Calu3 (cell line): ENCODE measurements at regions not wholly inside any gene's neighbourhood (a gene's known extent, or its start where the extent isn't known, plus 50 kb on each side); places are given as distances from the start of the nearest gene placed in this dataset.

Source experiments
- BruUV-seq: library from RNA; stranded (reverse); fragments of 400-500 nt; replicated peaks from 2 replicates; lab custom pipeline; 2021; lab: Mats Ljungman, UMichigan
- CTCF ChIA-PET: fragments of 300-600 bp; sonication (Branson Sonifier 250); formaldehyde crosslinking; loops from one replicate; lab custom pipeline; 2022; ENCODE audit warnings: antibody characterized with exemption; lab: Charles Lee
- DNase-seq: peaks from one replicate; pipeline ENCODE4 v3.0.0; 2022
- H3K27ac Mint-ChIP-seq: one replicate; pipeline ENCODE4 v1.8.0; 2022; ENCODE audit warnings: mixed read lengths; ENCODE audit not compliant: unreplicated experiment
- H3K27me3 Mint-ChIP-seq: one replicate; pipeline ENCODE4 v1.8.0; 2022; ENCODE audit warnings: mixed read lengths; ENCODE audit not compliant: unreplicated experiment
- H3K36me3 Mint-ChIP-seq: one replicate; pipeline ENCODE4 v1.8.0; 2022; ENCODE audit warnings: mild to moderate bottlenecking, moderate library complexity, mixed read lengths; ENCODE audit not compliant: insufficient read depth, unreplicated experiment
- H3K4me1 Mint-ChIP-seq: one replicate; pipeline ENCODE4 v1.8.0; 2022; ENCODE audit warnings: mild to moderate bottlenecking, low read depth, mixed read lengths; ENCODE audit not compliant: unreplicated experiment
- H3K4me3 Mint-ChIP-seq: one replicate; pipeline ENCODE4 v1.8.0; 2022; ENCODE audit warnings: mild to moderate bottlenecking, low read depth, moderate library complexity, mixed read lengths; ENCODE audit not compliant: unreplicated experiment
- H3K9me3 Mint-ChIP-seq: one replicate; pipeline ENCODE4 v1.8.0; 2022; ENCODE audit warnings: low read depth, mixed read lengths; ENCODE audit not compliant: unreplicated experiment
- CTCF ChIP-seq: fragments of 200-600 bp; IDR thresholded peaks from one replicate; pipeline ENCODE4 v1.8.0; 2022; ENCODE audit warnings: antibody characterized with exemption; ENCODE audit not compliant: unreplicated experiment
- intact Hi-C: fragments of 100-400 bp; cut with micrococcal nuclease; formaldehyde crosslinking; loops from one replicate; pipeline ENCODE4 v1.10.0; 2022; ENCODE audit not compliant: unreplicated experiment

- H3K27me3 Mint-ChIP-seq: peaks cover 33% of the 10 kb centered on the region
- H3K4me1 Mint-ChIP-seq: no peaks in the 10 kb centered on the region
- no peaks in the 10 kb centered on the region for H3K9me3 Mint-ChIP-seq
- no TSS peak for BruUV-seq
- intact Hi-C loops: no loop called here
- H3K4me3 Mint-ChIP-seq: no peak overlapping the region
- H3K36me3 Mint-ChIP-seq: no peaks in the 10 kb centered on the region
- H3K27ac Mint-ChIP-seq: no peak overlapping the region
- CTCF ChIA-PET: no interaction called here
- no peak for TF ChIP-seq CTCF
- no peak for DNase-seq
These were observed 521.4 kb upstream of the CAMK1G start for GRCh38 chr1:209062081-209062620.

GRCh38 chr1:209062863-209063262 lies 520.7 kb upstream of the CAMK1G start:
- no TSS peak for BruUV-seq
- Mint-ChIP-seq H3K27me3 (peaks cover 35% of the 10 kb centered on the region), H3K4me1 (no peaks in the 10 kb centered on the region), H3K9me3 (no peaks in the 10 kb centered on the region), H3K4me3 (no peak overlapping the region), H3K27ac (no peak overlapping the region), H3K36me3 (no peaks in the 10 kb centered on the region)
- intact Hi-C loops: no loop called here
- DNase-seq: no peak
- CTCF ChIA-PET: no interaction called here
- no peak for TF ChIP-seq CTCF

DNA sequence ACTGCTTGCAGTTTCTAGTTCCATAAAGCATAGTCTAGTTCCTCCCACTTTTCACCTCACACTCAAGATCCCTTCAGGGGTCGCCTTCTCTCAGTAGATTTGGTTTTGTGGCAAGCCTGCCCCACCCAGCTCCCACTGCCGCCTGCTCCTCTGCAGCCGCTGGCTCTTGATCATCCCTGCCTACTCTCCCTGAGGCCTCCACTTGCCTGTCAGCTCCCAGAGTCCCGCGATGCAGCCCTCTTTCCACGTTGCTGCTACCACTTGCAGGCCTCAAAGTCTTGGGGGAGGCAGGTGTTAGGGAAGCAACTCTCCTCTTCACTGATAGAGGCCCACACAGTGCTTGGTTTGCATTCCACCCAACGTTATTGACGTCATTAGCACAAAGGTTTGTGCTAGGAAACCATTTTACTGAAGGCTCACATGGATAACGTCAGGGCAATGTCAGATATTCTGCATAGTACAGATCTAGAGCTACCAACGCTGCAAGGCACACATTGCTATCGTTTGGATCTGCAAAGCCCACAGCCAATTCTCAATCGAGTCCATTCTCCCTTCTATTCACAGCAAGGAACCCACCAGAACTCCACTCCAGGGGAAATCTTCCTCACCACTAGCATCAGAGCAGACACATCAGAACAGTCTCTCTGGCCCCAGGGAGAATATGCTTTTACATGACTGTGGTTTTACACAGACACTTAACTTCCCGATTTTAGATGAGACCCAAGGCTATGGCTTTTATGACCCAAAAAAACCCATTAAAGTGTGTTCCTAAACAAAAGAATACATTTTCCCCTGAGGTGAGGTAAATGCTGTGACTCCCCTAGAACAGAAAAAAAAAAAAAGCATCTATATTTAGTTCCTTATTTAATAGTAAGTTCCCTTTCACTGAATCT lies 519.5 kb upstream of the CAMK1G start:
- intact Hi-C loops: no loop called here
- Mint-ChIP-seq H3K27ac (no peak overlapping the region), H3K27me3 (peaks cover 35% of the 10 kb centered on the region), H3K36me3 (no peaks in the 10 kb centered on the region), H3K4me1 (no peaks in the 10 kb centered on the region), H3K9me3 (no peaks in the 10 kb centered on the region), H3K4me3 (no peak overlapping the region)
- CTCF ChIA-PET: no interaction called here
- no TSS peak for BruUV-seq
- DNase-seq: no peak
- no peak for TF ChIP-seq CTCF

DNA sequence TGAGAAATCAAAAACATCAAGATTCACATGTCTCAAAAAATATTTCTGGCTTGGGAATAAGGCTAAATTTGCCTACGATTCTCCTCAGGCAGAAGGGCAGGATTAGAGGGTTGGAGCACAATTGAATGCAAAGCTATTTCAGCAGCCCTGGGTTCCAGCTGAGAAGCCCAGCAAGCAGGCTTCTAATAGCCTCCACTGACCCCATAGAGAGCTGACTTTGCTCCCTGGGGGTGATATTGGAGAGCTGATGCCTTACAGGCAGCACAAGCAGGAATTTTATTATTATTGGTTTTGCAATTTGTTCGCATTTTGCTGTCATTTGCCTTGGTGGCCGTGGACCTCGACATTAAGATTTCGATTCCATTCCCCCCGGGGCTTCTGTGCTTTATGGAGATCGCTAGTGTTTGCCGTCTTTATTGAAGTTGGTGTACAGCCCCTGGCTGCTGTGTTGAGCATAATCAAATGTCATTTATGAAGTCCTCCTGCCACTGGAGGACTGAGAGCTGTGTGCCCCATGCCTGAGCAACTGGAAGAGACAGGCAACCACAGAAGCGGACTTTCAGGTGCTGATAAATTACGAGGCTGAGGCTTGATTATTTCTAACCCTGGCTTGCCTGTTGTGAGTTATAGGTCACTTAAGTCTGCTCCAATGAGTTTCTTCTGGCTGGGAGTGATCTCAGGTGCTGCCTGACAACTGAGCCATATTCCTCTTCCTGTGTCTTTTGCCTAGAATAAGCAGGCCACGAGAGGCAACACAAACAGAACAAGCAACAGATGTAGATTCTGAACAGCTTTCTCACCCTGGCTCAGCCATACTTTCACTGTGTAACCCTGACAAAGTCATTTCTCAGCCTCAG lies 518.4 kb upstream of the CAMK1G start:
- Mint-ChIP-seq H3K27ac (no peak overlapping the region), H3K9me3 (no peaks in the 10 kb centered on the region), H3K36me3 (no peaks in the 10 kb centered on the region), H3K4me3 (no peak overlapping the region), H3K27me3 (peaks cover 26% of the 10 kb centered on the region), H3K4me1 (no peaks in the 10 kb centered on the region)
- no TSS peak for BruUV-seq
- TF ChIP-seq CTCF: no peak
- DNase-seq: no peak
- intact Hi-C loops: no loop called here
- CTCF ChIA-PET: no interaction called here
